ENCODE measurements at regions not wholly inside any gene's neighbourhood (a gene's known extent, or its start where the extent isn't known, plus 50 kb on each side); places are given as distances from the start of the nearest gene placed in this dataset.

- TF ChIP-seq, protein P1, sequence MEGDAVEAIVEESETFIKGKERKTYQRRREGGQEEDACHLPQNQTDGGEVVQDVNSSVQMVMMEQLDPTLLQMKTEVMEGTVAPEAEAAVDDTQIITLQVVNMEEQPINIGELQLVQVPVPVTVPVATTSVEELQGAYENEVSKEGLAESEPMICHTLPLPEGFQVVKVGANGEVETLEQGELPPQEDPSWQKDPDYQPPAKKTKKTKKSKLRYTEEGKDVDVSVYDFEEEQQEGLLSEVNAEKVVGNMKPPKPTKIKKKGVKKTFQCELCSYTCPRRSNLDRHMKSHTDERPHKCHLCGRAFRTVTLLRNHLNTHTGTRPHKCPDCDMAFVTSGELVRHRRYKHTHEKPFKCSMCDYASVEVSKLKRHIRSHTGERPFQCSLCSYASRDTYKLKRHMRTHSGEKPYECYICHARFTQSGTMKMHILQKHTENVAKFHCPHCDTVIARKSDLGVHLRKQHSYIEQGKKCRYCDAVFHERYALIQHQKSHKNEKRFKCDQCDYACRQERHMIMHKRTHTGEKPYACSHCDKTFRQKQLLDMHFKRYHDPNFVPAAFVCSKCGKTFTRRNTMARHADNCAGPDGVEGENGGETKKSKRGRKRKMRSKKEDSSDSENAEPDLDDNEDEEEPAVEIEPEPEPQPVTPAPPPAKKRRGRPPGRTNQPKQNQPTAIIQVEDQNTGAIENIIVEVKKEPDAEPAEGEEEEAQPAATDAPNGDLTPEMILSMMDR (IDR thresholded peaks at IDR 0.05) = no peak
- TF ChIP-seq POLR2A (IDR thresholded peaks at IDR 0.05) = no peak
Measured at GRCh38 chr17:73815474-73815873, 171.2 kb upstream of the SDK2 start.

Measured in prostate gland (tissue), 2 donors.